Omental fat pad (tissue), 3 donors: ENCODE measurements at regions not wholly inside any gene's neighbourhood (a gene's known extent, or its start where the extent isn't known, plus 50 kb on each side); places are given as distances from the start of the nearest gene placed in this dataset.
A peak's percentile ranks its signal among the peaks of the same experiment; 100 is the strongest.

Source experiments
- ATAC-seq: fragments of 150-250 bp; one replicate; pipeline ENCODE4 v1.9.1; 2016; ENCODE audit warnings: mild to moderate bottlenecking, moderate library complexity; ENCODE audit not compliant: low FRiP score
- DNase-seq: peaks from one replicate; pipeline ENCODE4 v3.0.0-alpha.2; 2019; ENCODE audit warnings: low spot score
- TF ChIP-seq, protein P1 (sequence below), 3 donors: fragments of 450-650 bp; IDR thresholded peaks; one replicate each; pipeline ENCODE4 v1.5.1; 2016 to 2017; ENCODE audit warnings: antibody characterized with exemption in 3 of 3, mild to moderate bottlenecking in 3 of 3, moderate library complexity in 2 of 3

DNA sequence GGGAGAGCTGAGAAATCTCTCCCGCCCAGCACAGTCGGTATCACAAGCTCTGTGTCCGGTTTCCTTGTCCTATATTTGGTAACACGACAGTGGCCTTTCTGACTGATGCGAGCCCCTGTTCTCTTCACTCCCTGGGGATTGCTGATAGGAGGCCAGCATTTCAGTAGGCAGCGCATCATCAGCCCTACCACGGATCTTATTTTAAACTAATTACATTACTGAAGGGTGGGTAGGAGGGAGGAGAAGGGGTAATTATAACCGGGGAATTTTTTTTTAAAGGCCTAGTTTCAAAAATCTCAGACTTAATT is 125.6 kb upstream of the LGALSL start:
- no peak for ATAC-seq
- no peak for DNase-seq
- TF ChIP-seq, protein P1, sequence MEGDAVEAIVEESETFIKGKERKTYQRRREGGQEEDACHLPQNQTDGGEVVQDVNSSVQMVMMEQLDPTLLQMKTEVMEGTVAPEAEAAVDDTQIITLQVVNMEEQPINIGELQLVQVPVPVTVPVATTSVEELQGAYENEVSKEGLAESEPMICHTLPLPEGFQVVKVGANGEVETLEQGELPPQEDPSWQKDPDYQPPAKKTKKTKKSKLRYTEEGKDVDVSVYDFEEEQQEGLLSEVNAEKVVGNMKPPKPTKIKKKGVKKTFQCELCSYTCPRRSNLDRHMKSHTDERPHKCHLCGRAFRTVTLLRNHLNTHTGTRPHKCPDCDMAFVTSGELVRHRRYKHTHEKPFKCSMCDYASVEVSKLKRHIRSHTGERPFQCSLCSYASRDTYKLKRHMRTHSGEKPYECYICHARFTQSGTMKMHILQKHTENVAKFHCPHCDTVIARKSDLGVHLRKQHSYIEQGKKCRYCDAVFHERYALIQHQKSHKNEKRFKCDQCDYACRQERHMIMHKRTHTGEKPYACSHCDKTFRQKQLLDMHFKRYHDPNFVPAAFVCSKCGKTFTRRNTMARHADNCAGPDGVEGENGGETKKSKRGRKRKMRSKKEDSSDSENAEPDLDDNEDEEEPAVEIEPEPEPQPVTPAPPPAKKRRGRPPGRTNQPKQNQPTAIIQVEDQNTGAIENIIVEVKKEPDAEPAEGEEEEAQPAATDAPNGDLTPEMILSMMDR (IDR thresholded peaks at IDR 0.05), result no peak

DNA sequence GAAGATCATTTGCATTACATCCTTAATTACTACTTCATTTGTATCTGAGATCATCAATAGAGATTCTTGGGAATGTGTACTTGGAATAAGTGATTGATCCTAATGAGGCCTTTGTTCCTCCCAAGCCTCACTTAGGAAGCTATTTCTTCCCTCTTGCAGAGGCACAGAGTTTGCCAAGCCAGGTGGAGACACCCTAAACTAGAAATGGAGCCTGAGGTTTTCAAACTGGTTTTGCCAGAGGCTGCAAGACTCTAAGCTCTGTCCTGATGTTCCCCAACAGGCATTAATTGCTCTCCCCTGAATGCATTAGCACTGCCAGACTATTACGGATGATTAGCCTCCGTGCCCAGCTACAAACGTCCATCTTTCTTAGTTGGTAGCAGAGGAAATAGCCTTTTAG is 125.2 kb upstream of the LGALSL start:
- no peak for DNase-seq
- TF ChIP-seq, protein P1 (IDR thresholded peaks at IDR 0.05), result no peak
- no peak for ATAC-seq

DNA sequence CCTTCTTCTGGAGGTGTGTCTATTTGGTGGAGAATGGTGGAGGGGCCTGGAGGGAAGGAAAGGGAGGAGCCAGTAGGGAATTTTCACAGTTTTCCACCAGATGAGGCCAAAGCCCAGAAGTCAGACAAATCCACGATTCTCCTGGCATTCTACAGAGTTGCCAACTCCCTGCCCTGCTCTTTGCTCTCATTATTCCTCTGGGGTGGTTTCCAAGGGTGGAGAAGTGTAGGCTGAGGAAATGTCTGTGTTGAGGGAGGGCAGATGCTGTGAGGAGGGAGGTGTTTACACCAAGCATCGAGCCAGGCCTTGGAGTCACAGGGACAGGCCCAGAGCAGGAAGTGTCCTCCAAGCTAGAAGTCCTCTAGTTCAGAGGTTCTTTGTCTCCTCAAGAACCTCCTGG is 124.1 kb upstream of the LGALSL start:
- TF ChIP-seq, protein P1 (IDR thresholded peaks at IDR 0.05), result no peak
- ATAC-seq (peak; percentile 52), DNase-seq (no peak)

- ATAC-seq (peak; percentile 68), DNase-seq (peak; percentile 66)
Observed at GRCh38 chr2:64330281-64331113, 123.5 kb upstream of the LGALSL start.

GRCh38 chr2:64331114-64331645 is 122.8 kb upstream of the LGALSL start:
- DNase-seq, result no peak
- ATAC-seq, result no peak
- TF ChIP-seq, protein P1 (IDR thresholded peaks at IDR 0.05), result no peak

More at GRCh38 chr2:64330281-64331113, 123.5 kb upstream of the LGALSL start:
- TF ChIP-seq, protein P1 (IDR thresholded peaks at IDR 0.05), result peak in 2 of 3 donors; percentile 26 to 94

- no peak for DNase-seq
- ATAC-seq, result no peak
- TF ChIP-seq, protein P1 (IDR thresholded peaks at IDR 0.05), result no peak
Observed at GRCh38 chr2:64331849-64332699, 121.9 kb upstream of the LGALSL start.
